MM.1S (cell line): ENCODE measurements at regions not wholly inside any gene's neighbourhood (a gene's known extent, or its start where the extent isn't known, plus 50 kb on each side); places are given as distances from the start of the nearest gene placed in this dataset.

Experiments
- EZH2 ChIP-seq: fragments of 300-600 bp; sonication (generic); optimal IDR thresholded peaks from 2 replicates; pipeline ENCODE3; 2017; ENCODE audit warnings: low read depth, mild to moderate bottlenecking, antibody characterized with exemption, low read length, mixed read lengths
- TF ChIP-seq, protein P1 (sequence below): fragments of 300-600 bp; sonication (generic); IDR thresholded peaks from 2 replicates; pipeline ENCODE4 v1.5.1; 2016; ENCODE audit warnings: antibody characterized with exemption, low read length, mixed read lengths

DNA sequence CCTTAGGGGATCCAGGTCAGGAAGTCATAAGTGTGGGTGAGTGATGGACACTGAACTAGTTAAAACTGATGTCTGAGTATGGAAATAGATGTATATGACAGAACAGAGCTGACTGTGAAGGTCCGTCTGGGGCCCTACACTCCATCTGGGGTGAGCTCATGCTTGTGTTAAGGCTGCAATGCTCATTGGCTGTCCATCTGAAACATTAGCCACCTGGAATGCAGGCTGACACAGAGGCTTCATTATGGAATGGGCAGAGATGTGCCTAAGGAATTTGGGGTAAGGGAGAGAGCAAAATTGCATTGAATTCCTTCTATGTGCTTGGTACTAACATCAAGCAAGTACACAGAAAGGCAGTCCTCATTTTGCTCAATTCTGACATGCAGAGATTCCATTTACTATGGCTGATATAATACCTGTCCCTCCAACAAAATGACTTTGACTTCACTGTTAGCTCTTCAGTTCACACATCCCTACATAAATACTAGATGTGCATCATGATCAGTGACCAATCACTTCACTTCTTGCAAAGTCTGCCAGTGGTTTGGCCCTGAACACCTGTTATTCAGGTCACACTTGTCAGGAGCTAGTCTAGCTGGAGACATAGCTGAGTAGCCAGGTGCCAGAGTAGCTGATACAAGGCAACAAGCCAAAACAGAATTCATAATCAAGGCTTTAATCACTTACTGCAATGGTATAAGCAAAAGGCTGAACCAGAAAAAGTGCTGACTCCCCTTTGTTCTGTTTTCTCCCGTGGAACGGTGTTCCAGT lies 128.9 kb upstream of the VWC2 start:
- TF ChIP-seq, protein P1, sequence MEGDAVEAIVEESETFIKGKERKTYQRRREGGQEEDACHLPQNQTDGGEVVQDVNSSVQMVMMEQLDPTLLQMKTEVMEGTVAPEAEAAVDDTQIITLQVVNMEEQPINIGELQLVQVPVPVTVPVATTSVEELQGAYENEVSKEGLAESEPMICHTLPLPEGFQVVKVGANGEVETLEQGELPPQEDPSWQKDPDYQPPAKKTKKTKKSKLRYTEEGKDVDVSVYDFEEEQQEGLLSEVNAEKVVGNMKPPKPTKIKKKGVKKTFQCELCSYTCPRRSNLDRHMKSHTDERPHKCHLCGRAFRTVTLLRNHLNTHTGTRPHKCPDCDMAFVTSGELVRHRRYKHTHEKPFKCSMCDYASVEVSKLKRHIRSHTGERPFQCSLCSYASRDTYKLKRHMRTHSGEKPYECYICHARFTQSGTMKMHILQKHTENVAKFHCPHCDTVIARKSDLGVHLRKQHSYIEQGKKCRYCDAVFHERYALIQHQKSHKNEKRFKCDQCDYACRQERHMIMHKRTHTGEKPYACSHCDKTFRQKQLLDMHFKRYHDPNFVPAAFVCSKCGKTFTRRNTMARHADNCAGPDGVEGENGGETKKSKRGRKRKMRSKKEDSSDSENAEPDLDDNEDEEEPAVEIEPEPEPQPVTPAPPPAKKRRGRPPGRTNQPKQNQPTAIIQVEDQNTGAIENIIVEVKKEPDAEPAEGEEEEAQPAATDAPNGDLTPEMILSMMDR = no peak
- no peak for TF ChIP-seq EZH2
